A549 (cell line): ENCODE measurements at regions not wholly inside any gene's neighbourhood (a gene's known extent, or its start where the extent isn't known, plus 50 kb on each side); places are given as distances from the start of the nearest gene placed in this dataset.

ENCODE experiments used
- EP300 ChIP-seq, 2 experiments: fragments of >200 bp; sonication (Bioruptor Twin); formaldehyde crosslinking; IDR thresholded peaks; 2 replicates in 1 of 2; 3 replicates in 1 of 2; pipeline ENCODE4 v1.6.1; 2016 to 2017
- HOXA7 ChIP-seq: fragments of 250-450 bp; sonication (Bioruptor Pico); IDR thresholded peaks from 2 replicates; pipeline ENCODE4 v1.5.0; 2020; ENCODE audit warnings: mild to moderate bottlenecking, moderate library complexity
- KDM5A ChIP-seq: fragments of 200-600 bp; sonication (generic); IDR thresholded peaks from 2 replicates; pipeline ENCODE4 v1.6.1; 2016; ENCODE audit warnings: antibody characterized with exemption, mild to moderate bottlenecking
- MAZ ChIP-seq: fragments of 150-350 bp; IDR thresholded peaks from 2 replicates; pipeline ENCODE4 v1.6.1; 2014; ENCODE audit warnings: antibody characterized with exemption, low read depth, low read length, borderline replicate concordance
- PHF8 ChIP-seq: fragments of 200-600 bp; sonication (generic); IDR thresholded peaks from 2 replicates; pipeline ENCODE4 v1.6.1; 2016; ENCODE audit warnings: low read depth, mild to moderate bottlenecking, antibody characterized with exemption, moderate library complexity, borderline replicate concordance
- POLR2A ChIP-seq: IDR thresholded peaks from 2 replicates; pipeline ENCODE4 v1.6.1; 2012; ENCODE audit warnings: mild to moderate bottlenecking, low read length
- TP53 ChIP-seq: fragments of 250-450 bp; sonication (Bioruptor Pico); IDR thresholded peaks from 2 replicates; pipeline ENCODE4 v1.5.0; 2021; ENCODE audit warnings: mild to moderate bottlenecking, moderate library complexity
- ZFP36 ChIP-seq: fragments of 450-650 bp; IDR thresholded peaks from 2 replicates; pipeline ENCODE4 v1.6.1; 2014; ENCODE audit warnings: borderline replicate concordance; ENCODE audit not compliant: partially characterized antibody
- ZNF302 ChIP-seq: fragments of 250-450 bp; sonication (Bioruptor Pico); IDR thresholded peaks from 2 replicates; pipeline ENCODE4 v1.9.0; 2021; ENCODE audit warnings: inconsistent platforms, mild to moderate bottlenecking, moderate library complexity
- TF ChIP-seq, protein P1 (sequence below): IDR thresholded peaks from 2 replicates; pipeline ENCODE4 v1.6.1; 2012
- TF ChIP-seq, protein P2 (sequence below): fragments of 200-600 bp; sonication (generic); IDR thresholded peaks from 2 replicates; pipeline ENCODE4 v1.6.1; 2016; ENCODE audit warnings: antibody characterized with exemption, mild to moderate bottlenecking, moderate library complexity
- TF ChIP-seq, protein P3 (sequence below): fragments of >200 bp; sonication (Bioruptor Twin); formaldehyde crosslinking; IDR thresholded peaks from 3 replicates; pipeline ENCODE4 v1.5.1; 2016
- TF ChIP-seq, protein P4 (sequence below): fragments of 450-650 bp; IDR thresholded peaks from 2 replicates; pipeline ENCODE4 v1.6.1; 2014; ENCODE audit warnings: antibody characterized with exemption
- TF ChIP-seq, protein P5 (sequence below): fragments of 150-350 bp; IDR thresholded peaks from 2 replicates; pipeline ENCODE4 v1.6.1; 2014; ENCODE audit warnings: low read depth, mild to moderate bottlenecking, low read length

DNA sequence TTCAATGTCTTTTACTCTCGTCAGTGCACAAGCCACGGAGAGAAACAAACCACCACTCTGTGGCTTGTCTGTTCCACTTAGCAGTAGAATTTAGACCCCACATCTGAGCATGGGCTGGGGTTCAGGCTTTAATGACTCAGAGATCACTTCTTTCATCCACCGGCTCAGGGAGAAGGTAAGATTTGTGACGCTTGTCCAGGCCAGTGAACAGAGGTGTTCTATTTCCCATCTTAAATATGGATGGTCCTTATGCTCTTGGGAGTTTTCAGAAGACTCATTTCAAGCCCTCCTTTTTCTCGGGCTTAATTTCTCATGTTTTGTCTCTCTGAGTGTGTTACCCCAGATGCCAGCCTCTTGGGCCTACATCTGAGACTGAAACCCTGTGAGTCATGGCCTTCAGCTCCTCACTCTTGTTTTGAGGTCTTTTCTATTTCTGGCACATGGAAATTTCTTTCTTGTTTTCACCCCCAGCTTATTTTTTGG lies 127.4 kb upstream of the SFRP2 start:
- TF ChIP-seq, protein P1, sequence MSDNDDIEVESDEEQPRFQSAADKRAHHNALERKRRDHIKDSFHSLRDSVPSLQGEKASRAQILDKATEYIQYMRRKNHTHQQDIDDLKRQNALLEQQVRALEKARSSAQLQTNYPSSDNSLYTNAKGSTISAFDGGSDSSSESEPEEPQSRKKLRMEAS: no peak
- TF ChIP-seq, protein P2, sequence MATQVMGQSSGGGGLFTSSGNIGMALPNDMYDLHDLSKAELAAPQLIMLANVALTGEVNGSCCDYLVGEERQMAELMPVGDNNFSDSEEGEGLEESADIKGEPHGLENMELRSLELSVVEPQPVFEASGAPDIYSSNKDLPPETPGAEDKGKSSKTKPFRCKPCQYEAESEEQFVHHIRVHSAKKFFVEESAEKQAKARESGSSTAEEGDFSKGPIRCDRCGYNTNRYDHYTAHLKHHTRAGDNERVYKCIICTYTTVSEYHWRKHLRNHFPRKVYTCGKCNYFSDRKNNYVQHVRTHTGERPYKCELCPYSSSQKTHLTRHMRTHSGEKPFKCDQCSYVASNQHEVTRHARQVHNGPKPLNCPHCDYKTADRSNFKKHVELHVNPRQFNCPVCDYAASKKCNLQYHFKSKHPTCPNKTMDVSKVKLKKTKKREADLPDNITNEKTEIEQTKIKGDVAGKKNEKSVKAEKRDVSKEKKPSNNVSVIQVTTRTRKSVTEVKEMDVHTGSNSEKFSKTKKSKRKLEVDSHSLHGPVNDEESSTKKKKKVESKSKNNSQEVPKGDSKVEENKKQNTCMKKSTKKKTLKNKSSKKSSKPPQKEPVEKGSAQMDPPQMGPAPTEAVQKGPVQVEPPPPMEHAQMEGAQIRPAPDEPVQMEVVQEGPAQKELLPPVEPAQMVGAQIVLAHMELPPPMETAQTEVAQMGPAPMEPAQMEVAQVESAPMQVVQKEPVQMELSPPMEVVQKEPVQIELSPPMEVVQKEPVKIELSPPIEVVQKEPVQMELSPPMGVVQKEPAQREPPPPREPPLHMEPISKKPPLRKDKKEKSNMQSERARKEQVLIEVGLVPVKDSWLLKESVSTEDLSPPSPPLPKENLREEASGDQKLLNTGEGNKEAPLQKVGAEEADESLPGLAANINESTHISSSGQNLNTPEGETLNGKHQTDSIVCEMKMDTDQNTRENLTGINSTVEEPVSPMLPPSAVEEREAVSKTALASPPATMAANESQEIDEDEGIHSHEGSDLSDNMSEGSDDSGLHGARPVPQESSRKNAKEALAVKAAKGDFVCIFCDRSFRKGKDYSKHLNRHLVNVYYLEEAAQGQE: no peak
- TF ChIP-seq, protein P3, sequence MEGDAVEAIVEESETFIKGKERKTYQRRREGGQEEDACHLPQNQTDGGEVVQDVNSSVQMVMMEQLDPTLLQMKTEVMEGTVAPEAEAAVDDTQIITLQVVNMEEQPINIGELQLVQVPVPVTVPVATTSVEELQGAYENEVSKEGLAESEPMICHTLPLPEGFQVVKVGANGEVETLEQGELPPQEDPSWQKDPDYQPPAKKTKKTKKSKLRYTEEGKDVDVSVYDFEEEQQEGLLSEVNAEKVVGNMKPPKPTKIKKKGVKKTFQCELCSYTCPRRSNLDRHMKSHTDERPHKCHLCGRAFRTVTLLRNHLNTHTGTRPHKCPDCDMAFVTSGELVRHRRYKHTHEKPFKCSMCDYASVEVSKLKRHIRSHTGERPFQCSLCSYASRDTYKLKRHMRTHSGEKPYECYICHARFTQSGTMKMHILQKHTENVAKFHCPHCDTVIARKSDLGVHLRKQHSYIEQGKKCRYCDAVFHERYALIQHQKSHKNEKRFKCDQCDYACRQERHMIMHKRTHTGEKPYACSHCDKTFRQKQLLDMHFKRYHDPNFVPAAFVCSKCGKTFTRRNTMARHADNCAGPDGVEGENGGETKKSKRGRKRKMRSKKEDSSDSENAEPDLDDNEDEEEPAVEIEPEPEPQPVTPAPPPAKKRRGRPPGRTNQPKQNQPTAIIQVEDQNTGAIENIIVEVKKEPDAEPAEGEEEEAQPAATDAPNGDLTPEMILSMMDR: no peak
- TF ChIP-seq PHF8 (no peak), POLR2A (no peak), TP53 (CRISPR knock-in tag) (no peak), ZNF302 (CRISPR knock-in tag) (no peak), HOXA7 (CRISPR knock-in tag) (no peak), EP300 (IDR thresholded peaks at IDR 0.05) (no peak), KDM5A (no peak), MAZ (no peak), ZFP36 (no peak)
- TF ChIP-seq, protein P4, sequence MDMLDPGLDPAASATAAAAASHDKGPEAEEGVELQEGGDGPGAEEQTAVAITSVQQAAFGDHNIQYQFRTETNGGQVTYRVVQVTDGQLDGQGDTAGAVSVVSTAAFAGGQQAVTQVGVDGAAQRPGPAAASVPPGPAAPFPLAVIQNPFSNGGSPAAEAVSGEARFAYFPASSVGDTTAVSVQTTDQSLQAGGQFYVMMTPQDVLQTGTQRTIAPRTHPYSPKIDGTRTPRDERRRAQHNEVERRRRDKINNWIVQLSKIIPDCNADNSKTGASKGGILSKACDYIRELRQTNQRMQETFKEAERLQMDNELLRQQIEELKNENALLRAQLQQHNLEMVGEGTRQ: no peak
- TF ChIP-seq, protein P5, sequence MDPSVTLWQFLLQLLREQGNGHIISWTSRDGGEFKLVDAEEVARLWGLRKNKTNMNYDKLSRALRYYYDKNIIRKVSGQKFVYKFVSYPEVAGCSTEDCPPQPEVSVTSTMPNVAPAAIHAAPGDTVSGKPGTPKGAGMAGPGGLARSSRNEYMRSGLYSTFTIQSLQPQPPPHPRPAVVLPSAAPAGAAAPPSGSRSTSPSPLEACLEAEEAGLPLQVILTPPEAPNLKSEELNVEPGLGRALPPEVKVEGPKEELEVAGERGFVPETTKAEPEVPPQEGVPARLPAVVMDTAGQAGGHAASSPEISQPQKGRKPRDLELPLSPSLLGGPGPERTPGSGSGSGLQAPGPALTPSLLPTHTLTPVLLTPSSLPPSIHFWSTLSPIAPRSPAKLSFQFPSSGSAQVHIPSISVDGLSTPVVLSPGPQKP: no peak
